SU-DHL-6 (cell line): ENCODE measurements at regions not wholly inside any gene's neighbourhood (a gene's known extent, or its start where the extent isn't known, plus 50 kb on each side); places are given as distances from the start of the nearest gene placed in this dataset.

ENCODE experiments used
- H2AFZ ChIP-seq: fragments of 200-600 bp; sonication (generic); 2 replicates; pipeline ENCODE4 v1.6.1; 2014; ENCODE audit warnings: low read depth, mild to moderate bottlenecking, moderate library complexity, mixed read lengths, antibody characterized with exemption, low read length; ENCODE audit not compliant: severe bottlenecking
- H3F3A ChIP-seq: fragments of 200-600 bp; shearing (Covaris generic); 2 replicates; pipeline ENCODE4 v1.6.0; 2016; ENCODE audit warnings: antibody characterized with exemption, mild to moderate bottlenecking; ENCODE audit not compliant: insufficient read depth
- H3K27ac ChIP-seq: fragments of 200-600 bp; sonication (generic); 2 replicates; pipeline ENCODE4 v1.5.1; 2016; ENCODE audit warnings: low read depth, mild to moderate bottlenecking, low read length, moderate library complexity, mixed read lengths
- H3K27me3 ChIP-seq: fragments of 200-600 bp; sonication (generic), shearing (Covaris generic); 2 replicates; pipeline ENCODE4 v1.6.0; 2014; ENCODE audit warnings: mild to moderate bottlenecking, low read length
- H3K36me3 ChIP-seq: fragments of 200-600 bp; sonication (generic); 2 replicates; pipeline ENCODE4 v1.6.1; 2014; ENCODE audit warnings: mild to moderate bottlenecking, low read length, mixed read lengths
- H3K4me2 ChIP-seq: fragments of 300-600, 200-600 bp; shearing (Covaris generic), sonication (generic); 2 replicates; pipeline ENCODE4 v1.6.0; 2014; ENCODE audit warnings: low read length, low read depth, mild to moderate bottlenecking; ENCODE audit not compliant: poor library complexity, severe bottlenecking
- H3K4me3 ChIP-seq: fragments of 200-600 bp; sonication (generic); 2 replicates; pipeline ENCODE4 v1.5.1; 2014; ENCODE audit warnings: antibody characterized with exemption, low read length, mild to moderate bottlenecking, mixed read lengths; ENCODE audit not compliant: insufficient read depth, poor library complexity, severe bottlenecking
- H3K79me2 ChIP-seq: fragments of 200-600 bp; sonication (generic); 2 replicates; pipeline ENCODE4 v1.6.1; 2014; ENCODE audit warnings: mild to moderate bottlenecking, low read length, moderate library complexity; ENCODE audit not compliant: insufficient read depth
- H3K9ac ChIP-seq: fragments of 200-600 bp; sonication (generic); 2 replicates; pipeline ENCODE4 v1.7.0; 2014; ENCODE audit warnings: mild to moderate bottlenecking, low read length
- H3K9me2 ChIP-seq: fragments of 200-600 bp; sonication (generic); replicated peaks from 2 replicates; pipeline ENCODE4 v1.6.1; 2014; ENCODE audit warnings: low read length; ENCODE audit not compliant: insufficient read depth
- H3K9me3 ChIP-seq: fragments of 200-600 bp; sonication (generic); 2 replicates; pipeline ENCODE4 v1.6.1; 2014; ENCODE audit warnings: low read length, mixed read lengths; ENCODE audit not compliant: insufficient read depth
- H4K20me1 ChIP-seq: fragments of 200-600 bp; sonication (generic); 2 replicates; pipeline ENCODE4 v1.6.1; 2014; ENCODE audit warnings: low read depth, mild to moderate bottlenecking, antibody characterized with exemption, low read length, moderate library complexity, mixed read lengths
- EZH2phosphoT487 ChIP-seq: fragments of 200-600 bp; sonication (generic), shearing (Covaris generic); conservative IDR thresholded peaks from 2 replicates; pipeline ENCODE4 v1.6.1; 2018; ENCODE audit warnings: mild to moderate bottlenecking, antibody characterized with exemption, low read length, moderate library complexity, mixed read lengths
- TF ChIP-seq, protein P1 (sequence below): fragments of 200-600 bp; sonication (generic); IDR thresholded peaks from one replicate; pipeline ENCODE4 v1.5.1; 2017; ENCODE audit warnings: antibody characterized with exemption, mild to moderate bottlenecking, low read length, moderate library complexity; ENCODE audit not compliant: insufficient read depth, poor library complexity, severe bottlenecking

- no peaks in the 10 kb centered on the region for H3K9me3 ChIP-seq
- peak overlapping the region; percentile 57 for H3K27ac ChIP-seq
- H3K36me3 ChIP-seq, result no peaks in the 10 kb centered on the region
- no peaks in the 10 kb centered on the region for H3K79me2 ChIP-seq
- peak overlapping the region; percentile 62 for H3K4me2 ChIP-seq
- H3K9ac ChIP-seq, result peak overlapping the region; percentile 35
- H3K27me3 ChIP-seq, result no peaks in the 10 kb centered on the region
- H3K4me3 ChIP-seq, result peak overlapping the region; percentile 6
- peak overlapping the region; percentile 43 for H2AFZ ChIP-seq
- TF ChIP-seq, protein P1, sequence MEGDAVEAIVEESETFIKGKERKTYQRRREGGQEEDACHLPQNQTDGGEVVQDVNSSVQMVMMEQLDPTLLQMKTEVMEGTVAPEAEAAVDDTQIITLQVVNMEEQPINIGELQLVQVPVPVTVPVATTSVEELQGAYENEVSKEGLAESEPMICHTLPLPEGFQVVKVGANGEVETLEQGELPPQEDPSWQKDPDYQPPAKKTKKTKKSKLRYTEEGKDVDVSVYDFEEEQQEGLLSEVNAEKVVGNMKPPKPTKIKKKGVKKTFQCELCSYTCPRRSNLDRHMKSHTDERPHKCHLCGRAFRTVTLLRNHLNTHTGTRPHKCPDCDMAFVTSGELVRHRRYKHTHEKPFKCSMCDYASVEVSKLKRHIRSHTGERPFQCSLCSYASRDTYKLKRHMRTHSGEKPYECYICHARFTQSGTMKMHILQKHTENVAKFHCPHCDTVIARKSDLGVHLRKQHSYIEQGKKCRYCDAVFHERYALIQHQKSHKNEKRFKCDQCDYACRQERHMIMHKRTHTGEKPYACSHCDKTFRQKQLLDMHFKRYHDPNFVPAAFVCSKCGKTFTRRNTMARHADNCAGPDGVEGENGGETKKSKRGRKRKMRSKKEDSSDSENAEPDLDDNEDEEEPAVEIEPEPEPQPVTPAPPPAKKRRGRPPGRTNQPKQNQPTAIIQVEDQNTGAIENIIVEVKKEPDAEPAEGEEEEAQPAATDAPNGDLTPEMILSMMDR, result no peak
- TF ChIP-seq EZH2phosphoT487, result no peak
- H3F3A ChIP-seq, result peaks cover 7% of the 10 kb centered on the region; the same call in 1 of the 2 replicates
- H4K20me1 ChIP-seq, result no peaks in the 10 kb centered on the region
- no peaks in the 10 kb centered on the region for H3K9me2 ChIP-seq
Measured at GRCh38 chr1:83763361-83764095, 235.4 kb downstream of the TTLL7 start.

- Histone ChIP-seq H3K27me3 (no peaks in the 10 kb centered on the region), H3K27ac (peak overlapping the region; percentile 57), H3K9me3 (no peaks in the 10 kb centered on the region), H3K9me2 (no peaks in the 10 kb centered on the region), H3K4me3 (no peak overlapping the region), H3F3A (peaks cover 7% of the 10 kb centered on the region; the same call in 1 of the 2 replicates), H4K20me1 (no peaks in the 10 kb centered on the region), H3K4me2 (peak overlapping the region; percentile 62), H2AFZ (peak overlapping the region; percentile 43), H3K36me3 (no peaks in the 10 kb centered on the region), H3K79me2 (no peaks in the 10 kb centered on the region), H3K9ac (no peak overlapping the region)
- TF ChIP-seq EZH2phosphoT487, result no peak
- TF ChIP-seq, protein P1, result no peak
Measured at GRCh38 chr1:83762416-83762815, 236.5 kb downstream of the TTLL7 start.

GRCh38 chr1:83762039-83762365 is 236.9 kb downstream of the TTLL7 start:
- Histone ChIP-seq H3K27ac (peak overlapping the region; percentile 57), H3K79me2 (no peaks in the 10 kb centered on the region), H4K20me1 (no peaks in the 10 kb centered on the region), H3K9me2 (no peaks in the 10 kb centered on the region), H3K9me3 (no peaks in the 10 kb centered on the region), H3K9ac (peak overlapping the region; percentile 17; the same call in 1 of the 2 replicates), H3F3A (peaks cover 7% of the 10 kb centered on the region; the same call in 1 of the 2 replicates), H3K4me3 (no peak overlapping the region), H3K27me3 (no peaks in the 10 kb centered on the region), H3K36me3 (no peaks in the 10 kb centered on the region), H2AFZ (peak overlapping the region; percentile 20), H3K4me2 (peak overlapping the region; percentile 62)
- TF ChIP-seq, protein P1, result no peak
- no peak for TF ChIP-seq EZH2phosphoT487
